ENCODE measurements at regions not wholly inside any gene's neighbourhood (a gene's known extent, or its start where the extent isn't known, plus 50 kb on each side); places are given as distances from the start of the nearest gene placed in this dataset.

- no peak for DNase-seq
Measured at GRCh38 chr2:234640657-234641056, 143.8 kb upstream of the ARL4C start.

DNA sequence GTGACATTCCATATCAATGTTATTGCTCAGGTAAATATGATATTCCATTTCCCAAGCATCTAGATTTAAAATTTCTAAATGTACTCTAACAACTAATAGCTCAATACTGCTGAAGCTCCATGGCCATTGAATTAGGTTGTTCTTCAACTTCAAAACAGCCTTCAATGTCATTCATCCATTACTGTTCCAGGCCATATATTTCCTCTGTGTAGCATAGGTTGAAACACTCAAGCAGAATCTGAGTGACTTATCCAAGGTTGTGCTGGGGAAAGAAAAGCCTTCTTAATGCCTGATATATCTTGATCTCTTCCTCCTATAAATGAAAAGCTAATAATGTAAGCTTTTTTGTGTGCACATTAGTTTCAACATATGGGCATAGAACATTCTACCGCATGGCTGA lies 142.1 kb upstream of the ARL4C start:
- DNase-seq: no peak

- DNase-seq: no peak
Measured at GRCh38 chr2:234635284-234635683, 138.4 kb upstream of the ARL4C start.

DNA sequence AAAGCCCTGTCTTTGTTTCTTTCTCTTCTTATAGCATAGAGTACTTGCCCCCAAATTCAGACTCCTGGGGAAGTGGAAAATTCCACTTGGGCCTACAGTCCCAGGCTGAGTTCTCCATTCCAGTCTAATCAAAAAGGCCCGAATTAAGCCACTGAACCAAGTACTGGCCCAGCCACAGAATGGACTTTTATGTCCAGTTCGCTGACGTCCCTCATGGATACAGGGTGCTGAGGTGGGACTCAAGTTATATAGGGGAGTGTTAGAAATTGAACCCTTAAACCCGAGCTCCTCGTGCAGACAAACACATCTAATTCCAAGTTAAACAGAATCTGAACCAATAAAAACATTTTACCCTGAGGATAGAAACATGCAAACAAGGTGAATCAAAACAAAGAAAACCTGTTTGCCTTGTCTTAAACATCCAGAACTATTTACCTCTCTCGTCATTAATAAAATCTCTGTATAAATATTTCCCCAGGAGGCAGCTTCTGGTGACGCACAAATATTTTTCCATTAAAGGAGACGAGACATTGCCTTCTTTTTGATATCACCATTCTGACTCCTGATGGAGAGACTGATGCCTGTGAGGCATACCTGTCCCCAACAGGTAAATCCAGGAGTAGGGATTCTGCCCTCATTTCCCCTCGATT lies 136.8 kb upstream of the ARL4C start:
- DNase-seq: no peak

- no peak for DNase-seq
Measured at GRCh38 chr2:234632527-234633391, 135.9 kb upstream of the ARL4C start.

DNA sequence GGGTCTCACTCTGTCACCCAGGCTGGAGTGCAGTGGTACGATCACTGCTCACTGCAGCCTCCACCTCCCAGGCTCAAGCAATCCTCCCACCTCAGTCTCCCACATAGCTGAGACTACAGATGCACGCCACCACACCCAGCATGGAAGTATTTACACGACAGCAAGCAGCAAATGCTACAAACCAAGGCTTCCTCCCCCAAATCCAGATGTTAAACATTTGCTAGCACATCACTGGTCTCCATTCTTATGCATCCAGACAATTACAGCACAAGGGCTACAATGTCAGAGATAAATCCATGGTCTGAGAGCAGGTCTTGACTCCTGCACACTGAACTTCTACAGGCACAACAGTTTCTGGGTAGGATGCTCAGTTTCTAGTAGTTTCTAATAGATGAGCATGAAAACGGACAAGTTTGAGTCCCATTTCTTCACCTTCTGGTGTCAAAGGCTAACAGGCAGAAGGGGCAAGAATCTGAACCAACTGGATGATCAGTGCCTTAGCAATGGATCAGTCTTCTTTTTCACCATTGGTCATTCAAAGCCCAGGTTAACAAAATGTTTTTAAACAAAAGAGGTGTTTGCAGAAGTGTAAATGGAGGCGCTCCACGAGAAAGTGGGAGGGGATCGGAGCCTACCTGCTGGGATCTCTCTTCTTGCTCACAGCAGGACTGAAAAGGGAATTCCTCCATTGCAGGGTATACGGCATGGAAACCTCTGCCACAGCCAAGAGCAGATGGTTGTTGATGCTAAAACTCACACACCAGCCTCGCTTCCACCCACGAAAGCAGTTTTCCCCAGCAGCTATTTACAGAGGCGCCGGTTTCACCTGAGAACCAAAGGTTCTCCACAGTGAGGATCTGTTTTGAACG lies 135.0 kb upstream of the ARL4C start:
- no peak for DNase-seq

DNA sequence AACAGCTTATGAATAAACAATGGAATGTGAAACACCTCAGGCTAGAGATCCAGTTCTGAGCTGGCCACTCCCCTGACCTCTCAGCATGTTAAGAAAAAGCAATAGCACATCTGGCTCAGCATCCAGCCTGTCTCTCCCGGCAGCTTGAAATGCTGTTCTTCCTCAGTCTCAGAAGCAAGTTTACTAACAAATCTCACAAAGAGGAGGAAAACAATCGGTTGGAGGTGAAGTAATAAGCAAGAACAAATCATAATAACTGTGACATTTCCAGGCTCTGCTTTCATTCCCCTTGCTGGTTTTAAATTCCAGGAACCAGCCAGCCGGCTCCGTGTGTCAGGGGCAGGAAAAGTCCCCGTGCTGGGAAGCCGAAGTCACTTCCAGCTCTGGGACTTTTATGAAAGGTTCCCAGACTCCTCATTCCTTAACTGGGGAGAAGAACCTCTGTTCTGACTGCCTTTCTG lies 133.9 kb upstream of the ARL4C start:
- DNase-seq: no peak

- no peak for DNase-seq
Measured at GRCh38 chr2:234629596-234629995, 132.7 kb upstream of the ARL4C start.

DNA sequence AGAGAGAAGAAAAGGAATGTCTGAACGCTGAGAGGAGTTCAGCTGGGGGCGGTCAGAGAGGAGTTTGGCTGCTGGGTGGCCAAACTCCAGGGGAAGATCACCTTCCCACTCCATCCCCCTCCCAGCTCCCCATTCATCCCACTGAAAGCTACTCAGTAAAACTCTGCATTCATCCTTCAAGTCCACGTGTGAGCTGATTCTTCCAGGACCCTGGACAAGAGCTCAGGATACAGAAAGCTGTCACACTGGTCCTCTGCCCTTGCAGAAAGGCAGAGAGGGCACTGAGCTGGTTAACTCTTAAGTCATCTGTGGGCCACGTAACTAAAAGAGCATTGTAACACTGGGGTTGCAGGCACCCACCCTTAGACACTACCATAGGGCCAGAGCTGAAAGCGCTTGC lies 132.1 kb upstream of the ARL4C start:
- DNase-seq: no peak

DNA sequence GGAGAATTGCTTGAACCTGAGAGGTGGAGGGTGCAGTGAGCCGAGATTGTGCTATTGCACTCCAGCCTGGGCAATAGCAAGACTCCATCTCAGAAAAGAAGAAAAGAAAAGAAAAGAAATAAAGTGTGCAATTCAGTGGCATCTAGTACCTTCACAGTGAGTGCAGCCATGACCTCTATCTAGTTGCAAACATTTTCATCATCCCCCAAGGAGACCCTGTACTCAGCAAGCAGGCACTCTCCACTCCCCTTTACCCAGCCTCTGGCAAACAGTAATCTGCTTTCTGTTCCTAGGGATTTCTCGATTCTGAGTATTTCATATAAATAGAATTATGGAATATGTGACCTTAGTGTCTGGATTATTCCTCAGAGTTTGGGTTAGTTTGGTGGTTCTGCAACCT lies 130.4 kb upstream of the ARL4C start:
- DNase-seq: no peak

GRCh38 chr2:234626566-234627130 lies 129.8 kb upstream of the ARL4C start:
- DNase-seq: no peak

GRCh38 chr2:234625626-234626250 lies 128.9 kb upstream of the ARL4C start:
- no peak for DNase-seq

GRCh38 chr2:234623521-234623991 lies 126.7 kb upstream of the ARL4C start:
- no peak for DNase-seq

DNA sequence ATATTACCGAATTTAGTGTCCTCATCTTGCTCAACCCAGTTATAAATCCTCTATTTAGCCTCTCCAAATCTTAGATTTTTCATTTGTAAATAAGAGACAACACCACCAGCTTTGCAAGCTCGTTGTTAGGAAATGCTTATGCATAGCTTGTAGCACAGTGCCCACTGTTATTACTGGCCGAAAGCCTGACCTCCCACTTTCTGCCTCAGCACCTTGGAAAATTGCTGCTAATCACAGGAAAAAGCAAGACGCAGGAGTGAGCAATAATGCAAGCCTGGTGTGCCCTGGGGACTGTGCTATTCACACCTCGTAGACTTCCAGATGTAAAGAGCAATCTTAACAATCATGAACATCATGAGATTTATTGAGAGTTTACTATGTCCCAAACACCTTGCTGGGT lies 124.2 kb upstream of the ARL4C start:
- DNase-seq: no peak

- no peak for DNase-seq
Measured at GRCh38 chr2:234620018-234620417, 123.1 kb upstream of the ARL4C start.

DNA sequence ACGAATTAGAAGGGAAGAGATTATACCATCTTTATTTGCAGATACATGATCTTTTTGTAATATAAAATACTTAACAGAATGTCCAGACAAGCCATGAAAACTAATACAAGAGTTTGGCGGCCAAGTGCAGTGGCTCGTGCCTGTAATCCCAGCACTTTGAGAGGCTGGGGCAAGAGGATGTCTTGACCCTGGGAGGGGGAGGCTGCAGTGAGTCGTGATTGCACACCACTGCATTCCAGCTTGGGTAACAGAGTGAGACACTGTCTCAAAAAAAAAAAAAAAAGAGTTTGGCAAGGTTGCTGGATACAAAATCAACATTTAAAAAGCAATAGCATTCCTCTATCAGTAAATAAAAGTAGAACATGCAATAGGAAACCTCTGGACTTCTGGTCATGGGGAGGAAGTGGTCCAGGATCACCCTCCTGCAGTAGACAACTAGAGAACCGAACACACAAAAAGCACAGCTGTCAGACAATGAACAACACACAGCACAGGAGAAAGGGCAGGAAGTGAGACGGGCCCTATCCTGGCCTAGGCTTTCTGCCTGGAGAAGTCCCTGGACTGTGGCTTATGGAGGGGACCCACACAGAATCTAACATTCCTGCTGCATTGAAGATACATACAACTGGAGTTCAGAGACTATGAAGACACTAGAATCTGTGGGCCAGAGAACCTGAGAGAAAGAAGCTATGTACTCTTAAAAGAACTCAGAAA lies 118.9 kb upstream of the ARL4C start:
- DNase-seq: no peak

DNA sequence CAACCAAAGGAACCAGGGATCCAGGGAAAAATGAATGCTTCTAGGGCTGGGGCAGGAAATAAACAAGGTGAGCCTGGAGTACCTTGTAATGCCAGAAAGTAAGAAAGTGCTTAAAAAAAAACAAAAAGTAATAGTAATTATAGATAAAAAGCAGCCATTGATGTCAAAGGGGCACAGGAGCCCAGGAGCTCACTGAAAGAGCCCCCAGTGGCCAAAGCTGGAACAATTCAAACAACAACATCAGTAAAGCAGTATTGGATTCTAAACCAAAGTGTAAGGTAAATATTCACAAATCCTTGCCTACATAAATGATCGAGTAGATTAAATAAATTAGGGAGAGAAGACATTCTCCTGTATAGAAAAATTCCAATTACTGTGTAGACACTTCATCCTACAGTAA lies 114.3 kb upstream of the ARL4C start:
- no peak for DNase-seq

DNA sequence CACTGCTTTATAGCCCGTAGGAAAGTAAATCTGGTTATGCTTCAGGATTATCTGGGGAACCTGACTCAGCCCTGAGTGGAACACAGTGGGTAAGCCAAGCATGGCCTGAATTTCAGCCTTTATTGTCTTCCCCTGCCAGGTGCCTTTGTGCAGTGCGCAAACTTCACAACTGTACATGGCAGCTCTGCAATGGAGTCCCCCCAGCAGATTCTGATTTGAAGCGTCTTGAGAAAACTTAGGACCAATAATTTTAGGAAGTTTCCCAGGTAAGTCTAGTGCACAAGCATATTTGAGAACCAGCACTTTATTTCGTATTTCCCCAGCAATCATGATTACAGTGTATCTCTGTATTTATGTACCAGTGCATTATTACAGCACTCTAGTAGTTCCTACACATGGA lies 112.1 kb upstream of the ARL4C start:
- no peak for DNase-seq

DNA sequence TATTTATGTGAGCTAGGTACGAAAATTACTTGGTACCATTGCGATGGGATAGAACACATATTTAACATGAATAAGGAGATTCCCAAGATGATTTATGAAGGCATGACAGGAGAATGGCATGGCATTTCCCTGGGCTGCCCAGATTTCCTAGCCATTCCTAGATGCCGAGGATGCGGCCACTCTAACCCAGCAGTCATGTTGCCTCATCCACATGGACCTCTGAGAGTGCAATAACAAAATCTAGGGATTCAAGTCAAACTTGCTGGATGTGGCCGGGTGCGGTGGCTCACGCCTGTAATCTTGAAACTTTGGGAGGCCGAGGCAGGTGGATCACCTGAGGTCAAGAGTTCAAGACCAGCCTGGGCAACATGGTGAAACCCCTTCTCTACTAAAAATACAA lies 110.8 kb upstream of the ARL4C start:
- DNase-seq: no peak

DNA sequence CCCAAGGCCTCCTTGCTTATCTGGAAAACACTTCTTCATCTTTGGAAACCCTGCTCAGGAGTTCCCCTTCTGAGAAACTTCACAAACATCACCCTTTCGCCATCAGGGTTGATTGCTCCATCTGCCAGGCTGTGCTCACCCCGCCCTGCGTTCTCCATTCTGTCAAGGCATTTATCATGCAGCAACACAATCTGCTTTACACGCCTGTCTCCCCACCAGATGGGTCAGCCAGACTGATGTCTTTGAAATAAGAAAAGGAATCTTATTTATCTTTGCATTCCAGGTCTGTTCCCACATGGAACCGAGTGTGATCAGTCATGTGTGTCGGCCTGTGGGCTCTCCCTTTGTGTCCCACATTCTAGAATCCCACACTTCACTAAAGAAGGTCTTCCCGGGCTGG lies 110.0 kb upstream of the ARL4C start:
- DNase-seq: no peak

- DNase-seq: no peak
Measured at GRCh38 chr2:234603619-234604018, 106.7 kb upstream of the ARL4C start.
